Lower leg skin (tissue), 4 donors: ENCODE measurements at regions not wholly inside any gene's neighbourhood (a gene's known extent, or its start where the extent isn't known, plus 50 kb on each side); places are given as distances from the start of the nearest gene placed in this dataset.

ENCODE experiments used
- DNase-seq, 2 donors: peaks; one replicate each; pipeline ENCODE4 v3.0.0-alpha.2; 2019; ENCODE audit warnings: low spot score in 2 of 2
- H3K4me3 ChIP-seq: fragments of 200-600 bp; sonication (generic); 2 replicates; pipeline ENCODE4 v1.5.1; 2017; ENCODE audit warnings: mild to moderate bottlenecking, low read depth; ENCODE audit not compliant: poor library complexity, severe bottlenecking
- POLR2A ChIP-seq, 2 donors: fragments of 450-650 bp; IDR thresholded peaks; one replicate each; pipeline ENCODE4 v1.6.1; 2016 to 2017; ENCODE audit warnings: antibody characterized with exemption in 2 of 2, mild to moderate bottlenecking in 1 of 2, moderate library complexity in 1 of 2
- WGBS, 2 donors: methylation state at CpG; one replicate each; pipeline ENCODE4 v1.1.5; 2018; 5-methylcytosine and 5-hydroxymethylcytosine counted together
- intact Hi-C: fragments of 100-400 bp; cut with DNase I; formaldehyde crosslinking; loops from one replicate; pipeline ENCODE4 v1.15.0; 2023; ENCODE audit warnings: low total_unique reads
- TF ChIP-seq, protein P1 (sequence below), 3 donors: fragments of 450-650 bp; IDR thresholded peaks; one replicate each; pipeline ENCODE4 v1.5.1; 2016; ENCODE audit warnings: antibody characterized with exemption in 3 of 3, mild to moderate bottlenecking in 3 of 3, moderate library complexity in 2 of 3

DNA sequence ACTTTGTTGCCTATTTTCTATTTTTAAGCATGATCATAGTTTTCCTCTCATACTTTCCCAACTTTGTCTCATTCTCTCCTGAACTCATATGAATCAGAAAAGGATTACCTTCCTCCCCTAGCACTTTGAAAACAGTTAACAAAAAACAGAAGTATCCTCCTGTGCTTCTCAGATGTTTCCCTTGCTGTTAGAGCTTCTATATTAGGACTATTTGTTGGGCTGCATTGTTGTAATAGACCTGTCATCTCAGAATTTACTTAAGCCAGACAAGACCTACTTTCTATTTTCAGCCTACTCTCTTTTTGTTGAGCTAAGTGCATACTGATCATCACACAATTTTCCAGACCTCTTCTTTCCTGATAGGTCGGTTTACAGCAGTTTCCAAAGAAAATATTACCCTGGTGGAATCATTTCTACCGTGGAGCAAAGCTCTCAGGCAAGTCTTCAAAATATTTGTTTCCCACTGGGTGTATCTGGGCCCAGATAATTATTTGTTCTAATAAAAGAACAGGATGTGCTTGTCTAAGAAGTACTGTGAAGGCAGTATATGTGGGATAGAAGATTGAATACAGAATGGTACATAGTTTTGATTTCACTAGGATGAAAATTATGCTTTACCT, 411.9 kb upstream of the KLF6 start:
- DNase-seq, result no peak
- no peak overlapping the region for H3K4me3 ChIP-seq
- intact Hi-C loops, result no loop called here
- WGBS, 2 donors, result 29 to 32% methylated on average over 2 of the region's 2 CpGs
- TF ChIP-seq, protein P1, sequence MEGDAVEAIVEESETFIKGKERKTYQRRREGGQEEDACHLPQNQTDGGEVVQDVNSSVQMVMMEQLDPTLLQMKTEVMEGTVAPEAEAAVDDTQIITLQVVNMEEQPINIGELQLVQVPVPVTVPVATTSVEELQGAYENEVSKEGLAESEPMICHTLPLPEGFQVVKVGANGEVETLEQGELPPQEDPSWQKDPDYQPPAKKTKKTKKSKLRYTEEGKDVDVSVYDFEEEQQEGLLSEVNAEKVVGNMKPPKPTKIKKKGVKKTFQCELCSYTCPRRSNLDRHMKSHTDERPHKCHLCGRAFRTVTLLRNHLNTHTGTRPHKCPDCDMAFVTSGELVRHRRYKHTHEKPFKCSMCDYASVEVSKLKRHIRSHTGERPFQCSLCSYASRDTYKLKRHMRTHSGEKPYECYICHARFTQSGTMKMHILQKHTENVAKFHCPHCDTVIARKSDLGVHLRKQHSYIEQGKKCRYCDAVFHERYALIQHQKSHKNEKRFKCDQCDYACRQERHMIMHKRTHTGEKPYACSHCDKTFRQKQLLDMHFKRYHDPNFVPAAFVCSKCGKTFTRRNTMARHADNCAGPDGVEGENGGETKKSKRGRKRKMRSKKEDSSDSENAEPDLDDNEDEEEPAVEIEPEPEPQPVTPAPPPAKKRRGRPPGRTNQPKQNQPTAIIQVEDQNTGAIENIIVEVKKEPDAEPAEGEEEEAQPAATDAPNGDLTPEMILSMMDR (IDR thresholded peaks at IDR 0.05), result no peak
- no peak for TF ChIP-seq POLR2A (IDR thresholded peaks at IDR 0.05)

DNA sequence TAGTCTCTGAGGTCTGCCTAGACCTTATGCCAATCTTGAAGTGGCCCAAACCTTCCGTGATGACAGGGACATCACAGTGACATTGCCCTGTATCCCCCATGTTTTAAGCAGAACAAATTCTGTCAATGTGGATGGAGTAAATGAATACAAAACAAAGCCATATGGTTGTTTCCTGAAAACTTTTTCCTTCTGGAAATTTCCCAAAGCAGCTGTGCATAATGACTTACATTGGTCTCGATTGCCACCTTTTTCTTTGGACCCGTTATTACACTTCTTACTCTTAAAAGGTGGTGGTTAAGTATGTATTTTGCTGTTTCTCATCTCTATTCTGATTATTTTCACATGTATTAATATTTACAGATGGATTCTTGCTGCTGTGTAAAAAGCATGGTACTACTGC, 411.2 kb upstream of the KLF6 start:
- DNase-seq, result no peak
- 66 to 79% methylated on average over 3 of the region's 3 CpGs for WGBS, 2 donors
- intact Hi-C loops, result no loop called here
- TF ChIP-seq, protein P1 (IDR thresholded peaks at IDR 0.05), result no peak
- TF ChIP-seq POLR2A (IDR thresholded peaks at IDR 0.05), result no peak
- H3K4me3 ChIP-seq, result no peak overlapping the region

DNA sequence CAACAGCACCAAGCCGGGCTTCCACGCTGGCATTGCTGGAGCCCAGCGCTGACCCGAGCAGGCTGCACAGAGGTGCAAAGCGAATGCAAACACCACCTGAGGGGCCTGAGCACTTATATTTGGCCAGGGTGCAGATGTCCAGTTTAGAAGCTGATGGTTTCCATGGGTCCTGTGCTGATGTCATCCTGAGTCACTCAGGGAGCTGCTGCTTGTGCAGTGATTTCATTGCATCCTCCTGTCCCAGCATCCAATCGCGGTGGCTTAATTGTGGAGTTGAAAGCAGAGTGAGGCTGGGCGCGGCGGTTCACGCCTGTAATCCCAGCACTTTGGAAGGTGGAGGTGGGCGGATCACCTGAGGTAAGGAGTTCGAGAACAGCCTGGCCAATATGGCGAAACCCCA, 410.2 kb upstream of the KLF6 start:
- intact Hi-C loops, result no loop called here
- no peak for DNase-seq
- no peak for TF ChIP-seq POLR2A (IDR thresholded peaks at IDR 0.05)
- TF ChIP-seq, protein P1 (IDR thresholded peaks at IDR 0.05), result no peak
- no peak overlapping the region for H3K4me3 ChIP-seq
- WGBS, 2 donors, result 93 to 97% methylated on average over 14 of the region's 14 CpGs

DNA sequence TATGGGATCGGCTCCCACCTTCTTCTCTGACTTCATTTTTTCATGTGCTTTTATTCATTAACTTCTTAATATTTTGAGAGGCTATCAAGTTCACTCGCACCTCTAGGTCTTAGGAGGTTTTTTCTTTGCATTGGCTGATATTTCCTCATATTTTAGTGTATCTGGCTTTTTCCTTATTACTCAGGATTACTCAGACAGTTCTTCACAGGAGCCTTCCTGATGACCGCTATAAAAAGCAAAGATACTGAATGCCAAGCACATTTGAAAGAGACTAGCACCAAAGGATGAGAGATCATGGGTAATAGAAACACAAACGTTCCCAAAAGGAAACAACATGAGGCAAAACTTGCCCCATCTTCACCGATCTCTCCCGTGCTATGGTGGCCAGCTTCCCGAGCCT, 409.2 kb upstream of the KLF6 start:
- no peak overlapping the region for H3K4me3 ChIP-seq
- DNase-seq, result no peak
- TF ChIP-seq POLR2A (IDR thresholded peaks at IDR 0.05), result no peak
- TF ChIP-seq, protein P1 (IDR thresholded peaks at IDR 0.05), result no peak
- intact Hi-C loops, result no loop called here
- 93 to 96% methylated on average over 7 of the region's 7 CpGs for whole genome bisulfite sequencing, 2 donors

DNA sequence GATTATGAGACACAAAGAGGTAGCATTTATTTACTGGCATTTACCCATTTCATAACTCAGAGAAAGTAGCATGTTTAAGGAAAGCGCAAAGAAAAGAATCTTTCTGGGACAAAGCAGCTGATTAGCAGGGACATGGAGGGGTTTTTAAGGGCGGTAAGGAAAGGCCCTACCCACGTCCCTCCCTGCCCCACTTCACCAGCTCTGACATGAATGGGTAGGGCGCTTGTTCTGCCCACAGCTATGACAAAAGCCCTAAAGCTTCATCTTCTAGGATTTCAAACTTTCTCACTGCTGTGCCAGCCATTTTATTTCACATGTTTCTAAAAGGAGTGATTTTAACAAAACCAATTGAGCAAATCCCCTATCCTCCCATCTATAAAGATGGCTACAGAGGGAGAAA, 406.9 kb upstream of the KLF6 start:
- TF ChIP-seq, protein P1 (IDR thresholded peaks at IDR 0.05), result no peak
- no peak for TF ChIP-seq POLR2A (IDR thresholded peaks at IDR 0.05)
- intact Hi-C loops, result no loop called here
- no peak overlapping the region for H3K4me3 ChIP-seq
- no peak for DNase-seq
- 76 to 80% methylated on average over 4 of the region's 4 CpGs for WGBS, 2 donors

DNA sequence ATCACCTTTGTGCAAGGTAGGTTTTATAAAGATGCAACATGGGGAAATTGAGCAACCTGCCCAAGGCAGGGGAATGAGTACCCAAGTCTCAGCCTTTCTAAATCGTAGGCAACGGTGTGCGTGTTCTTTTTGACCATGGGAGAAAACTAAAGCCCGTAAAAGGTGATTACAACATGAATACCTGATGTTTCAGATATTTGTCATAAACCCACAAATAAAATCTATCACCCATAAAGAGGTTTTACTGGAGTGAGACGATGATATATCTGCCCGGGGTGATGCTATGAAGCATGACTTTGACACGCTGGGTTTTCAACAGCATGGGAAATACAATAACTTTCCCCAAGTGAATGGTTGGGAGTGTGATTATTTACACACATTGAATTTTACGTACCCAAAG, 406.3 kb upstream of the KLF6 start:
- intact Hi-C loops, result no loop called here
- TF ChIP-seq, protein P1 (IDR thresholded peaks at IDR 0.05), result no peak
- TF ChIP-seq POLR2A (IDR thresholded peaks at IDR 0.05), result no peak
- H3K4me3 ChIP-seq, result no peak overlapping the region
- 58 to 74% methylated on average over 8 of the region's 8 CpGs for WGBS, 2 donors
- no peak for DNase-seq
